NCI-H146 (cell line): ENCODE measurements at regions not wholly inside any gene's neighbourhood (a gene's known extent, or its start where the extent isn't known, plus 50 kb on each side); places are given as distances from the start of the nearest gene placed in this dataset.
A peak's percentile ranks its signal among the peaks of the same experiment; 100 is the strongest.

Experiments used
- DNase-seq: peaks from one replicate; lab custom pipeline; 2025; lab: John Stamatoyannopoulos, UW

GRCh38 chr6:115717472-115717871 lies 343.2 kb downstream of the FRK start:
- no peak for DNase-seq

GRCh38 chr6:115717062-115717461 lies 343.6 kb downstream of the FRK start:
- DNase-seq, result no peak

- no peak for DNase-seq
Observed at GRCh38 chr6:115712291-115712961, 348.3 kb downstream of the FRK start.

GRCh38 chr6:115708850-115709249 lies 351.8 kb downstream of the FRK start:
- no peak for DNase-seq

- no peak for DNase-seq
Observed at GRCh38 chr6:115706981-115707380, 353.7 kb downstream of the FRK start.

- no peak for DNase-seq
Observed at GRCh38 chr6:115706324-115706723, 354.4 kb downstream of the FRK start.

GRCh38 chr6:115704028-115704427 lies 356.7 kb downstream of the FRK start:
- DNase-seq, result no peak

GRCh38 chr6:115691433-115691832 lies 369.3 kb downstream of the FRK start:
- no peak for DNase-seq

- DNase-seq, result no peak
Observed at GRCh38 chr6:115690854-115691253, 369.8 kb downstream of the FRK start.

- no peak for DNase-seq
Observed at GRCh38 chr6:115681978-115682775, 378.5 kb downstream of the FRK start.

GRCh38 chr6:115680621-115681020 lies 380.1 kb downstream of the FRK start:
- DNase-seq, result no peak

GRCh38 chr6:115677198-115677597 lies 383.5 kb downstream of the FRK start:
- DNase-seq, result peak; percentile 57

GRCh38 chr6:115675443-115675842 lies 385.2 kb downstream of the FRK start:
- peak; percentile 64 for DNase-seq

GRCh38 chr6:115668781-115669180 lies 391.9 kb downstream of the FRK start:
- DNase-seq, result peak; percentile 4

- DNase-seq, result no peak
Observed at GRCh38 chr6:115668211-115668610, 392.5 kb downstream of the FRK start.

GRCh38 chr6:115667478-115668026 lies 393.1 kb downstream of the FRK start:
- DNase-seq, result peak; percentile 86

GRCh38 chr6:115666997-115667396 lies 393.7 kb downstream of the FRK start:
- DNase-seq, result no peak

GRCh38 chr6:115665310-115665709 lies 395.4 kb downstream of the FRK start:
- no peak for DNase-seq

- no peak for DNase-seq
Observed at GRCh38 chr6:115663681-115664080, 397.0 kb downstream of the FRK start.

- DNase-seq, result peak; percentile 3
Observed at GRCh38 chr6:115643762-115644161, 416.9 kb downstream of the FRK start.

GRCh38 chr6:115634887-115635286 lies 425.8 kb downstream of the FRK start:
- no peak for DNase-seq

GRCh38 chr6:115634131-115634530 lies 426.6 kb downstream of the FRK start:
- no peak for DNase-seq

- DNase-seq, result no peak
Observed at GRCh38 chr6:115631028-115631427, 429.7 kb downstream of the FRK start.
